GM18867 (cell line): ENCODE measurements at regions not wholly inside any gene's neighbourhood (a gene's known extent, or its start where the extent isn't known, plus 50 kb on each side); places are given as distances from the start of the nearest gene placed in this dataset.
"Not testable (repeated sequence)": the region's sequence is repeated elsewhere in the genome, so short reads cannot be mapped to it uniquely, and the experiment has no call there.

Experiments used
- ATAC-seq: cut with Tn5 transposase; IDR thresholded peaks from one replicate; pipeline ENCODE4 v1.9.1; 2021; ENCODE audit warnings: mild to moderate bottlenecking, moderate library complexity; ENCODE audit not compliant: unreplicated experiment

GRCh38 chr3:139267300-139268246 lies 76.2 kb upstream of the MRPS22 start:
- ATAC-seq, result no peak

DNA sequence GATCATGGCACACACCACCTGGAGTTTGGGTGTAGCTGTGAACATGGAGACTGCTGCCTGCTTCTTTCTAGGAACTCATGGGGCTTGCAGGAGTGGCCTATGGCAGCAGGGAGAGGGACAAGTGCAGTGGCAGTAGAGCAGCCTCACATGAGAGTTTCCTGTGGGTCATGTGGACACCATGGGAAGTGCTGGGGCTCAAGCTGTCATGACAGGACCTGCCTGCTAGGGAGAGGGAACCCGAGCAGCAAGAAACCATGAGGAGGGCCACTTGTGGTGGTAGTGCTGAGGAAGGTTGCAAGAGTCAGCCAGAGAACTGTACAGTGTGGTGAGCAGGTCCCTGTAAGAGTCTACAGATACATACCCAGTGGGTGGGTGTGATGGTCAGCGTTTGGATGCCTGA lies 73.8 kb upstream of the MRPS22 start:
- no peak for ATAC-seq

- ATAC-seq, result not testable (repeated sequence)
These were observed 73.2 kb upstream of the MRPS22 start for GRCh38 chr3:139270652-139271051.

DNA sequence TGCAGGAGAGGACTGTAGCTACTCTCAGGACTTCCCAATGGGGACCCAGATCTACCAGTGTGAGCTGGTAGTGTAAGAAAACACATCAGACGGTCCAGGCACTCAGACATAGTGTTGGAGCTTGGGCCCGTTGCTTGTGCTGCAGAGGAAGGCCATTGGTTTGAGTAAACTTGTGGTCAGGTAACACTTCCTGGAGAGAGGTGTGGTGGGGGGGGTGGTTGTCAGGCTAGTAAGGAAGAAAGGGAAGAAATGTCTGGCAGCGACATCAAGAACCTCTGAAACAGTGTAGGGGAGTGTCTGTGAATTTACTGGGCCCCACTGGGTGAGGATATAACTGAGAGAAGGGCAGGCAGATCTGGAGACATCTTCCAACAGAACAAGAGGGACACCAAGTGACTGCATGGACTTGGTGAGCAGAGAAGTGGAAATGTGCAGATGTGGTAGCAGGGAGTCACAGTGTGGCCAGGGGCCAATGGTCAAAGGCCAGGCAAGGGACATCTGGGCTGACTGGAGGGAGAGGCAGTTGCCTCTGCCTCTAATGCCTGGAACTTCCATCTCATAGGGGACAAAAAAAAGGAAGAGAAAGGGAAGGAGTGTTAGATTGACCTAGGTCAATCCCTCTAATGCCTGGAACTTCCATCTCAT lies 63.7 kb upstream of the MRPS22 start:
- ATAC-seq, result no peak

DNA sequence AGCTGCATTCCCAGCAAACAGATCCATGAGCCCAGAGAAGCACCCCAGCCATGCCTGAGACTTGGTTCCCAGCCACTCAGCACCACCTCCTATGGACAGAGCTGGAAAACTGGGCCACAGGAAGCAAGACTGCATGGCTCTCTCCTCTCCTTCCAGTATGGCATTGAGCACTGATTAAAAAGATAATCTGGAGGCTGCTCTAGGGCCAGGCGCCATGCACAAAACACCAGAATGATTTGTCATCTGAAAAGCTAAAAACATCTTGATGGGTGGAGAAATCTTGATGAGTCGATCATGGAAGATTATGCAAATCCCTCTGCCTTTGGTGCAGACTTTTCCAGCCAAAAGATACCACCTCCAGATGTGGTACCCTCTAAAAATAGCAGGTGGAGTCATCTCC lies 62.7 kb upstream of the MRPS22 start:
- ATAC-seq, result no peak

GRCh38 chr3:139281522-139282196 lies 62.2 kb upstream of the MRPS22 start:
- no peak for ATAC-seq

DNA sequence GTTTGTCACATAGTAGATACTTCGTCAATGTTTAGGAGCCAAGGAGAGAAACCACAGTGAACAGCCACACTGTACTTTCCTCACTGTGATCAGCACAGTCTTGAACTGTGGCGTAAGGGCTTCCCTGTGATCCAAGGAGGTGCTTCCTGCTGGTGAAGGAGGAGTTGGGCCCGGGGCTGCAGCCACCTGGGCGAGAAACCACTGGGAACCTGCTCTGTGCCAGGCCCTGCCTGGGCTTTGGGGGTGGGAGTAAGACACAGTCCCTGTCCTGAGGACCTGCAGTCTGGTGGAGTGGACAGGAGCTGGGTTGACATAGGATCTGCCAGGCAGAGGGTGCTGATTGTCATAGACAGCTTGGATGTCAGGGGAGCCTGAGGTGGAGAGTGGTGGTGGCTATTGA lies 60.5 kb upstream of the MRPS22 start:
- no peak for ATAC-seq

DNA sequence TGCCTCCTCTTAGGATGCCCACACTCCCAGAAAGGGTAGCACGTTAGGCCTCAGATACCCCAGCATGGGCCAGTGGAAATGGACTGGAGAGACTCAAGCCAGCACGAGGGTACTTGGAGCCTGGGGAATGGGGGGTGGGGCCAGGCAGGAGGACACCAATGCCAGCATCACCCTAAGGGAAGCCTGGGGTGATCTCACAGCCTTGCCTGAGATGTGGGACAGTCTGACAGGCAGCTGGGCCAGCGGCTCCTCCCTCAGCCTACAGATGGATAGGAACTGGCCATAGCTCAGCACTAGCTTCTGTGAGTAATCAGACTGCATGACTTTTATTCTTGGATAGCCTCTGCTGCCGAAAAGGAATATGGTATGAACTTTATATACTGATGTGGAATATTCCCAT lies 59.6 kb upstream of the MRPS22 start:
- ATAC-seq, result no peak

GRCh38 chr3:139285691-139286090 lies 58.1 kb upstream of the MRPS22 start:
- ATAC-seq, result no peak

DNA sequence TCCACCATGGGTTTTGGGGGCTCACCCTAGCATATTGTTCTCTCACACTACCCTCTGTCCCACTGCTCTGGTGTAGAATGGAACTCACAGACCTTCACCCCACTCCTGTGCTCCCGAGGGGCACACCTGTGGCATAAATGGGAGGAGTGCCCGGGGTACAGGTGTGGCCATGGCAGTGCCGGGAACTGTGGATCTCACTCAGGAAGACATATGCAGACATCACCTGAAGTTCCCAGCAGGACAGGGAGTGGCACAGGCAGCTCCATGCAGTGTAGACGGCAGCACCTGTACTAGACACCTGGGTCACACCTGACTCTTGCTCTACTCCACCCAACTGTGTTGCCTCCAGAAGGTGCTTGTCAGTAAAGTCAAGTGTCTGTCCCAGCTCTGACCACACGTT lies 57.6 kb upstream of the MRPS22 start:
- no peak for ATAC-seq

GRCh38 chr3:139286825-139287224 lies 57.0 kb upstream of the MRPS22 start:
- no peak for ATAC-seq

GRCh38 chr3:139287557-139287956 lies 56.3 kb upstream of the MRPS22 start:
- ATAC-seq, result no peak

GRCh38 chr3:139288266-139288821 lies 55.5 kb upstream of the MRPS22 start:
- ATAC-seq, result no peak

DNA sequence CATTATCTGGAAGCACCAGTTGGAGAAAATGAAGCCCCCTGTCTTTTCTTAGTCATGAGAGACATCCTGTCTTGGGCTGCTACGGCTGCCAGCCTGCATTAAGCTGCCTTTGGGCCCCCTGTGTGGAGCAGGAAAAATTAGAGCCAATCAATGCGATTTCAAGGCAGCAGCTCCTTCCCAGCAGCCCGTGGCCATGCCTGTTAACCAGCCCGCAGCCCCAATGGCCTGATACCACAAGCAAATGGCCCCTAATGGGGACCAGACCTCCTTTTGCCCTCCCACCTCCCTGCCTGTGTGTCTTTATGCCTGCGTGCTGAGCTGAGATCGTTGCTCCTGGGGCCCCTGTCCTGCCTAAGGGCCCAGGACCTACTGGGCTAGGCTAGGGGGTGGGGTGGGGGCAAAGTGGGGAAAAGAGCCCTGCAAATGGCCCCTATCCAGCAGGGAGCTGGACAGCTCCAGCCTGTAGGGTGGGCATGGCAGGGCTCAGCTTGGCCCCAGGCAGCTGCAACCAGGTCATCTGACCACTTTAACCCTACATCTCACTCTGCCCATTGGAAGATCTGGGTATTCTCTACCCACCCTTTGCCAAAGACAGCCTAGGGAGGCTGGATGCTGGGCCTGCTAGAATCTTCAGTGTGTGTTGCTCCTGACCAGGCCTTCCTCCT lies 53.8 kb upstream of the MRPS22 start:
- ATAC-seq, result no peak

DNA sequence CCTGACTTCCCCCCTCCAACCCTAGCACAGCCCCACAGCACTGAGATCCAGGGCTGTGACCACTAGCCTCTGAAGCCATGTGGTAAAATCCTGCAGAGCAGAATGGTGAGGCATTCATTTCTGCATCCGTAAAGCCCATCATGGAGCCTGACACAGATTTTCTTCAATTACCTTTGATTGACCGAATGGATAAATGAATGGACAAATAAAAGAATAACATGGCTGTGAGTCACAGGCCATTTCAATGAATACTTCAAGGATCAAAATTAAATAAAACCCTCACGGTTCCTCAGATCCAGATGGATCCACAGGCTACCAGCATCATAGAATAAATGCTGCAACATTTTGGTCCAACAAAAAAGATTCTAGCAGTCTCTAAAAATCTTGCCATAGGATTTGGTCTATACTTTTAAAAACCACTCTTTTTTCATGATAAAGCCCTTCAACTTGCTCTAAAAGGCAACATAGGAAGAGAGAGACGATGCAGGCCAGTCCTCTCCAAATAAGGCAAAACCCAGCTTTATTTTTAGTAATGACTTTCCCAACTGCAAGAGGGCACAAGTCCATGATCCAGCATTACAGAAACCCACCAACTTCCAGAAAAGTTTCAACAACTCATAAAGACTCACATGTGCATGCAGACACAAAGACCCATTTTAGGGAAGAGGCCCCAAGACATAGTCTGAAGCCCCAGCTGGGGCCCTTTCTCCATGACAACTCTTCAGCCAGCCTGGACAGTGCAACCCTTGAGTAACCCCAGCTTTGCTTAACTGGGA lies 52.4 kb upstream of the MRPS22 start:
- no peak for ATAC-seq

GRCh38 chr3:139292192-139292591 lies 51.6 kb upstream of the MRPS22 start:
- ATAC-seq, result no peak

DNA sequence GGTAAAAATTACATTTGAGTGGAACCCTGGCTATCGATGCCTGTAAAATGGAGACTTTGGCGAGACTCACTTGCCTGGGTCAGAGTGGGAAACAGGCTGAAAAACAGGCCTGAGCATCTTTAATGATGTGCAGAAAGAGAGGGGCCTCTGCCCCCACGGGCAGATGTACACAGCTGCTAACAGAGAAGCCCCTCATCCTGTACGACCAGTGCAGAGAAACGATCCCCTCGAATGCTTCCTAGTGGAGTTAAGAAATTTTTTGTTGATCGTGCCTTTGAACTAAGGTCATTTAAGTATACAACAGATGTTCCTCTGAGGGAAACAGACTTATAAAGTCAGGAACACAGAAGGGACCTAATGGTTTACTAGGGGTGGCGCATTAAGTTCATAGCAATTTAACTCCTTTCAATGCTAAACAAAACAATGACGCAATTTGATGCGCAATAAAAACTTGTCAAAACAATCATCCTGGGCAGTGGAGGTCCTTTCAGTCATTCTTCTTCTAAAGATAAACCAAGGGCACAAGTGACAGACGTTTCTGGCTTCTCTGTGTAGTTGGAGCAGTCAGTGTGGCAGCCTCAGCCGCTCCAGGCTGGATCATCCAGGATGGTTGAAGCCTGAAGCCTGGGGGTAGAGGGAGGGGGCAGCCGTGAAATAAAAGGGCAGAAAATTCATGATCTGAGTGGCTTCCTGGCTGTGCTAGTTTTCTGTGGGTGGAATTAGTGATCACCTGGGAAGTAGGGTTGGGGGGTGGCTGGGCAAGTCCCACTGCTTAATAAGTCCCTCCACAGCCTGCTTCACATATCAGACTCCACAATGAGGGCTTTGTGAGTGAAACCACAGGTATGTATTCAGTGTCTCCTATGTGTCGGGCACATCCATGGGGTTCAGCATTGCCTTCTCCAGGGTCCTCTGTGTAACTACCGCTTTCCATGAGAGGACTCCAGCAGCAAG lies 50.8 kb upstream of the MRPS22 start:
- no peak for ATAC-seq

GRCh38 chr3:139293665-139294023 lies 50.2 kb upstream of the MRPS22 start:
- ATAC-seq, result no peak
